Glomerular visceral epithelial cell (primary cell): ENCODE measurements at regions not wholly inside any gene's neighbourhood (a gene's known extent, or its start where the extent isn't known, plus 50 kb on each side); places are given as distances from the start of the nearest gene placed in this dataset.
"Not testable (repeated sequence)": the region's sequence is repeated elsewhere in the genome, so short reads cannot be mapped to it uniquely, and the experiment has no call there.

ENCODE experiments used
- DNase-seq: peaks from one replicate; pipeline ENCODE4 v3.0.0-alpha.2; 2016; ENCODE audit errors: extremely low spot score

DNA sequence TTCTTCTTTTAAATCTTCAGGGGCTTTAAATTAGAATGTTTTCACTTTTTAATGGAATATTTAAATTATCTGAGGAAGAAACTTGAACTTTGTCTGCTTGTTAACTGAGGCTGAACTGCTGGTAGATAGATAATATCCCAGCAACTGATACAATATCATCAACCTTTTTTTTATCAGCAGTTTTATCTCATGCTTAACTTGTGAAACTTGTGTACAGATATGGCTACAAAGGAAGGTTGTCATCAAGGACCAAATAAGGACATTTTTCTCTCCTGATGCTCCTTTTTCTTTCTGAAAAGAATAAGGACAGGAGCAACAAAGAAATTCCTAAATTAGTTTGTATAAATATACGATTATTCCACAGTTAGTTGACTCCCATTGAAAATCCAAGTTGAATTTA lies 66.4 kb upstream of the KBTBD8 start:
- no peak for DNase-seq

DNA sequence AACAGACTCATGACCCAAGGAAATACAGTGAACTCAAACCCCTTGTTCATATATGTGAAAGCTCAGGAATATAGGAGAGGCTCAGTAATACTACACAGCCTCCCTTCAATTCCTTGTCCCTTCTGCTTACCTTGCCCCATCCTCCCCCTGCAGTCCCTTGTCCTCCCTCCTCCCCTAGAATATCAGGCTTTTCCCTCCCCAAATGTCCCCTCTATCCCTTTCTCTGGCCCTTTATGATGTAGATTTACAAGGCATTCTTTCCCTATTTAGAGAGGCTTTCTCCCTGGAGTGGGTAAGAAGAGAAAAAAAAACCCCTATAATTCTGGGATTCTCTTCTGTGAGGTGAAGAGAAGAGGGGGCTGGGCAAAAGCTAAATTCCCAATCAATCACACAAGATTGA lies 64.9 kb upstream of the KBTBD8 start:
- no peak for DNase-seq

DNA sequence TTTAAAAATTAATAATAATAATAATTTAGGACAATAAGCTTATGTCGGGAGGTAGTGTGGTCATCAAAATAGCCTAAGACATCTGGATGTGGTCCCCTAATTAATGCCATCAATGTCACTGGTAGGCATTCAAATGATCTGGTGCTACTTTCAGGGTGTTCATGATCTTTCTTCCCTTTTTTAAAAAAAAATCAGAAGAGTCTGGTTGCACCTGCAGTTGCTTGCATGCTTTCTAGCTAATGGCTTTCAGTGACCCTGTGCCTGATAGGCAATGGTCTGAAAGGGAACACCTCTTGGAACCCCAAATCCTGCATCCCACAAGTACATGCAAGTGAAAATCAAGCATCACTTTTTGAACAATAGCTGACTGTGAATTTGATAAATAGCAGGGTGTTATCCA lies 64.1 kb upstream of the KBTBD8 start:
- no peak for DNase-seq

DNA sequence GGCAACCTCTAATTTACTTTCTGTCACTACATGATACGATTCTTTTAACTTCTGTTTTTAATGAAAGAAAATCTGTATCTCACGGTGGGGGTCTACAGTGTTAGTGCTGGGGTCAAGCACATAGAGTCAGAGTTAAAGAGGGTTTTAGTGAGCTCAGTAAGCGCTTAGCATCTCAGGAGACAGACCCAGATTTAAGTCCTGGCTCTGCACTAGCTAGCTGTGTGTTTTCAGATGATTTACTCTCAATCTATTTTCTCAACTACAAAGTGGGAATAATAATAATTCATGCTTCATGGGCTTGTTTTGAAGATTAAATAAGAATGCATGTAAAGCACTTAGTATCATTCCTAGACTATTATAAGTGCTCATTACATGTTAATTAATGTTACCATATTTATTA lies 63.4 kb upstream of the KBTBD8 start:
- DNase-seq = no peak

DNA sequence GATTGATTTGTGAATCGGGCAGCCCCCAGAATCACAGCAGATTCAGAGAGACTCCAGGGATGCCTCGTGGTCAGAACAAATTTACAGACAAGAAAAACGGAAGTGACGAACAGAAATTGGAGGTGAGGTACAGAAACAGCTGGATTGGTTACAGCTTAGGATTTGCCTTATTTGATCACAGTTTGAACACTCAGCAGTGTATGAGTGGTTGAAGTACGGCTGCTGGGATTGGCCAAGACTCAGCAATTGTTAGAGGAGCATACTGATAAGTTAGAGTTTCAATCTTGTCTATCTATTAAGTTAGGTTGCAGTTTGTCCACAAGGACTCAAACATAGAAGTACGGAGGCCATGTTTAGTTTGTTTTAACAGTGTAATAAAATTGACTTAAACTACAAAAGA lies 61.1 kb upstream of the KBTBD8 start:
- DNase-seq = not testable (repeated sequence)

DNA sequence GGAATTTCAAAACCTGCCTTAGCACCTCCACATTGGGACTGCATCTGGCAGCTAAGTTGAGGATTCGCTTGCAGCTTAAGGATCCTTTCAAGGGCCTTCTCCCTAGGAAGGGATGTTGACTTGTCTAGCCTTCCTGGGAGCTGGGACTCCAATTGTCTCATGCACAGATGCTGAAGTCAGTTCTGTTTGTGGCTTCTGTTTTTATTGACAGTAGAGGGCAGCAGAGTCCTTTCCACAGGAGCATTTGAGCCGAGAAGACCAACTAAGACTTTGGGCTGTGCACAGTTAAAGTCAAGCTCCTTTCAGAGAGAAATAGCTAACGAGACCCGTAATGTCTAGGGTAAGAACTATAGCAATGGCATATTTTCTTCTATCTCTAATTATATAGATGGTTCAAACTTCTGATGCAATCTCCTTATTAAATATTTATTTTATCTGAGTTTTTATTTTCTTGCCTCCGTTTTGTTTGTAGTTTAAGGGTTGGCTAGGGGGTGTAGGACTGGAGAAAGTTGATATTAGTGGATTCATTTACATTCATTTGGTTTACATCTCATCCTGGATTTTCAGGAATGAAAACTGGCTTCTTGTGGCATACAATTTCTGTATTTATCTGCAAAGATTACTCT lies 59.7 kb upstream of the KBTBD8 start:
- peak; percentile 47 for DNase-seq

DNA sequence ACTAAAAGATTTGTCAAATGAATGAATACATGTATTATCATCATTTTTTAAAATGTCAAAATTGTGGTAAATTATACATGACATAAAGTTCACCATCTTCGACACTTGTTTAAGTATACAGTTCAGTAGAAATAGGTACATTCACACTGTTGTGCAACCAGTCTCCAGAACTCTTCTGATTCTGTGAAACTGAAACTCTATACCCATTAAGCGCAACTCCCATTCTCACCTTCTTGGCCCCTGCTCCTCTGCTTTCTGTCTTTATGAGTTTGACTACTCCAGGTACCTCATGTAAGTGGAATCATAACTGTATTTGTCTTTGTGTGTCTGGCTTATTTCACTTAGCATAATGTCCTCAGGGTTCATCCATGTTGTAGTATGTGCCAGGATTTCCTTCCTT lies 50.1 kb upstream of the KBTBD8 start:
- no peak for DNase-seq
